BLaER1 (cell line): ENCODE measurements at regions not wholly inside any gene's neighbourhood (a gene's known extent, or its start where the extent isn't known, plus 50 kb on each side); places are given as distances from the start of the nearest gene placed in this dataset.

Experiments
- H3K27ac ChIP-seq: shearing (Covaris generic); formaldehyde crosslinking; 2 replicates; pipeline ENCODE4 v1.8.1; 2022
- H3K27me3 ChIP-seq: shearing (Covaris generic); formaldehyde crosslinking; 2 replicates; pipeline ENCODE4 v1.8.1; 2022
- H3K36me3 ChIP-seq: shearing (Covaris generic); formaldehyde crosslinking; 2 replicates; pipeline ENCODE4 v1.8.1; 2022
- H3K4me1 ChIP-seq: shearing (Covaris generic); formaldehyde crosslinking; 2 replicates; pipeline ENCODE4 v1.8.1; 2022
- H3K4me2 ChIP-seq: shearing (Covaris generic); formaldehyde crosslinking; 2 replicates; pipeline ENCODE4 v1.8.1; 2022
- H3K4me3 ChIP-seq: shearing (Covaris generic); formaldehyde crosslinking; 2 replicates; pipeline ENCODE4 v1.8.1; 2022
- H3K9ac ChIP-seq: shearing (Covaris generic); formaldehyde crosslinking; 2 replicates; pipeline ENCODE4 v1.8.1; 2022
- H3K9me3 ChIP-seq: shearing (Covaris generic); formaldehyde crosslinking; 2 replicates; pipeline ENCODE4 v1.8.1; 2022
- H4K20me1 ChIP-seq: shearing (Covaris generic); formaldehyde crosslinking; 2 replicates; pipeline ENCODE4 v1.8.1; 2022
- Cebpa-rat ChIP-seq: shearing (Covaris generic); IDR thresholded peaks from 2 replicates; pipeline ENCODE4 v1.8.1; 2022

- no peak overlapping the region for H3K9ac ChIP-seq
- H3K27me3 ChIP-seq: no peaks in the 10 kb centered on the region
- no peak for TF ChIP-seq Cebpa-rat
- H3K27ac ChIP-seq: no peak overlapping the region
- H3K4me3 ChIP-seq: no peak overlapping the region
- H3K36me3 ChIP-seq: no peaks in the 10 kb centered on the region
- no peak overlapping the region for H3K4me2 ChIP-seq
- H3K4me1 ChIP-seq: no peaks in the 10 kb centered on the region
- H4K20me1 ChIP-seq: no peaks in the 10 kb centered on the region
- no peaks in the 10 kb centered on the region for H3K9me3 ChIP-seq
Measured at GRCh38 chr10:55160655-55161283, 359.7 kb upstream of the PCDH15 start.

- Histone ChIP-seq H3K9ac (no peak overlapping the region), H3K4me3 (no peak overlapping the region), H3K36me3 (no peaks in the 10 kb centered on the region), H3K4me1 (no peaks in the 10 kb centered on the region), H4K20me1 (no peaks in the 10 kb centered on the region), H3K27ac (no peak overlapping the region), H3K27me3 (no peaks in the 10 kb centered on the region), H3K9me3 (no peaks in the 10 kb centered on the region), H3K4me2 (no peak overlapping the region)
- TF ChIP-seq Cebpa-rat: no peak
Measured at GRCh38 chr10:55158633-55159032, 357.6 kb upstream of the PCDH15 start.

- Histone ChIP-seq H3K4me1 (no peaks in the 10 kb centered on the region), H3K4me2 (no peak overlapping the region), H3K9ac (no peak overlapping the region), H4K20me1 (no peaks in the 10 kb centered on the region), H3K9me3 (no peaks in the 10 kb centered on the region), H3K36me3 (no peaks in the 10 kb centered on the region), H3K4me3 (no peak overlapping the region), H3K27ac (no peak overlapping the region), H3K27me3 (no peaks in the 10 kb centered on the region)
- TF ChIP-seq Cebpa-rat: no peak
Measured at GRCh38 chr10:55146032-55146431, 345.0 kb upstream of the PCDH15 start.

GRCh38 chr10:55144001-55144400 lies 343.0 kb upstream of the PCDH15 start:
- no peak overlapping the region for H3K27ac ChIP-seq
- no peaks in the 10 kb centered on the region for H3K36me3 ChIP-seq
- no peaks in the 10 kb centered on the region for H3K27me3 ChIP-seq
- H4K20me1 ChIP-seq: no peaks in the 10 kb centered on the region
- no peaks in the 10 kb centered on the region for H3K9me3 ChIP-seq
- no peak overlapping the region for H3K4me2 ChIP-seq
- H3K9ac ChIP-seq: no peak overlapping the region
- no peaks in the 10 kb centered on the region for H3K4me1 ChIP-seq
- no peak for TF ChIP-seq Cebpa-rat
- no peak overlapping the region for H3K4me3 ChIP-seq

GRCh38 chr10:55141892-55142291 lies 340.9 kb upstream of the PCDH15 start:
- no peak for TF ChIP-seq Cebpa-rat

GRCh38 chr10:55137063-55137462 lies 336.0 kb upstream of the PCDH15 start:
- Histone ChIP-seq H3K4me1 (no peaks in the 10 kb centered on the region), H3K4me3 (no peak overlapping the region), H3K4me2 (no peak overlapping the region), H4K20me1 (no peaks in the 10 kb centered on the region), H3K27me3 (no peaks in the 10 kb centered on the region), H3K36me3 (no peaks in the 10 kb centered on the region), H3K9me3 (no peaks in the 10 kb centered on the region), H3K27ac (no peak overlapping the region), H3K9ac (no peak overlapping the region)
- TF ChIP-seq Cebpa-rat: no peak

More at GRCh38 chr10:55141892-55142291, 340.9 kb upstream of the PCDH15 start:
- no peaks in the 10 kb centered on the region for H3K4me1 ChIP-seq
- no peaks in the 10 kb centered on the region for H3K36me3 ChIP-seq
- H4K20me1 ChIP-seq: no peaks in the 10 kb centered on the region
- H3K27ac ChIP-seq: no peak overlapping the region
- H3K9ac ChIP-seq: no peak overlapping the region
- H3K4me3 ChIP-seq: no peak overlapping the region
- no peak overlapping the region for H3K4me2 ChIP-seq
- H3K9me3 ChIP-seq: no peaks in the 10 kb centered on the region
- no peaks in the 10 kb centered on the region for H3K27me3 ChIP-seq

GRCh38 chr10:55104738-55105137 lies 303.7 kb upstream of the PCDH15 start:
- Histone ChIP-seq H3K4me2 (no peak overlapping the region), H3K27ac (no peak overlapping the region), H3K4me3 (no peak overlapping the region), H3K9me3 (no peaks in the 10 kb centered on the region), H3K27me3 (no peaks in the 10 kb centered on the region), H3K36me3 (no peaks in the 10 kb centered on the region), H3K4me1 (no peaks in the 10 kb centered on the region), H3K9ac (no peak overlapping the region), H4K20me1 (no peaks in the 10 kb centered on the region)
- no peak for TF ChIP-seq Cebpa-rat

- H3K27ac ChIP-seq: no peak overlapping the region
- peaks cover 5% of the 10 kb centered on the region; the same call in 1 of the 2 replicates for H3K4me1 ChIP-seq
- TF ChIP-seq Cebpa-rat: no peak
- H4K20me1 ChIP-seq: no peaks in the 10 kb centered on the region
- H3K4me2 ChIP-seq: no peak overlapping the region
- no peaks in the 10 kb centered on the region for H3K36me3 ChIP-seq
- no peak overlapping the region for H3K9ac ChIP-seq
- no peaks in the 10 kb centered on the region for H3K27me3 ChIP-seq
- no peak overlapping the region for H3K4me3 ChIP-seq
- H3K9me3 ChIP-seq: no peaks in the 10 kb centered on the region
Measured at GRCh38 chr10:55098452-55098851, 297.4 kb upstream of the PCDH15 start.

GRCh38 chr10:55091691-55092328 lies 290.8 kb upstream of the PCDH15 start:
- H3K36me3 ChIP-seq: no peaks in the 10 kb centered on the region
- H3K9me3 ChIP-seq: no peaks in the 10 kb centered on the region
- no peak for TF ChIP-seq Cebpa-rat
- H3K9ac ChIP-seq: no peak overlapping the region
- H3K4me3 ChIP-seq: no peak overlapping the region
- no peak overlapping the region for H3K4me2 ChIP-seq
- H3K27me3 ChIP-seq: no peaks in the 10 kb centered on the region
- H4K20me1 ChIP-seq: no peaks in the 10 kb centered on the region
- H3K4me1 ChIP-seq: peaks cover 5% of the 10 kb centered on the region; the same call in 1 of the 2 replicates
- H3K27ac ChIP-seq: no peak overlapping the region

- Histone ChIP-seq H3K27me3 (no peaks in the 10 kb centered on the region), H3K36me3 (no peaks in the 10 kb centered on the region), H4K20me1 (no peaks in the 10 kb centered on the region), H3K4me2 (no peak overlapping the region), H3K9me3 (no peaks in the 10 kb centered on the region), H3K27ac (no peak overlapping the region), H3K4me3 (no peak overlapping the region), H3K4me1 (no peaks in the 10 kb centered on the region), H3K9ac (no peak overlapping the region)
- TF ChIP-seq Cebpa-rat: no peak
Measured at GRCh38 chr10:55078121-55078520, 277.1 kb upstream of the PCDH15 start.

- Histone ChIP-seq H3K4me3 (no peak overlapping the region), H3K9me3 (no peaks in the 10 kb centered on the region), H3K4me1 (no peaks in the 10 kb centered on the region), H4K20me1 (no peaks in the 10 kb centered on the region), H3K36me3 (no peaks in the 10 kb centered on the region), H3K9ac (no peak overlapping the region), H3K4me2 (no peak overlapping the region), H3K27ac (no peak overlapping the region), H3K27me3 (no peaks in the 10 kb centered on the region)
- no peak for TF ChIP-seq Cebpa-rat
Measured at GRCh38 chr10:55065185-55065584, 264.2 kb upstream of the PCDH15 start.
